HepG2 (cell line): ENCODE measurements at regions not wholly inside any gene's neighbourhood (a gene's known extent, or its start where the extent isn't known, plus 50 kb on each side); places are given as distances from the start of the nearest gene placed in this dataset.

Source experiments
- FOXA3 ChIP-seq: IDR thresholded peaks from 2 replicates; pipeline ENCODE4 v1.6.1; 2016; ENCODE audit warnings: missing genetic modification reagents, missing compliant biosample characterization
- JUND ChIP-seq: sonication (generic); formaldehyde crosslinking; IDR thresholded peaks from 2 replicates; pipeline ENCODE4 v1.8.0; 2022; ENCODE audit warnings: mild to moderate bottlenecking, missing genetic modification reagents
- KLF13 ChIP-seq: sonication (generic); formaldehyde crosslinking; IDR thresholded peaks from 2 replicates; pipeline ENCODE4 v1.4.0; 2020; ENCODE audit warnings: mild to moderate bottlenecking, missing genetic modification reagents
- NBN ChIP-seq: fragments of 450-650 bp; conservative IDR thresholded peaks from 2 replicates; pipeline ENCODE4 v1.6.1; 2017
- TF ChIP-seq, protein P1 (sequence below): IDR thresholded peaks from 2 replicates; pipeline ENCODE4 v1.6.1; 2012; ENCODE audit warnings: low read length, improper control_type of control experiment
- TF ChIP-seq, protein P2 (sequence below): sonication (generic); formaldehyde crosslinking; IDR thresholded peaks from 2 replicates; pipeline ENCODE4 v1.8.1; 2023; ENCODE audit warnings: mild to moderate bottlenecking, inconsistent platforms, moderate library complexity, missing genetic modification reagents, borderline replicate concordance

DNA sequence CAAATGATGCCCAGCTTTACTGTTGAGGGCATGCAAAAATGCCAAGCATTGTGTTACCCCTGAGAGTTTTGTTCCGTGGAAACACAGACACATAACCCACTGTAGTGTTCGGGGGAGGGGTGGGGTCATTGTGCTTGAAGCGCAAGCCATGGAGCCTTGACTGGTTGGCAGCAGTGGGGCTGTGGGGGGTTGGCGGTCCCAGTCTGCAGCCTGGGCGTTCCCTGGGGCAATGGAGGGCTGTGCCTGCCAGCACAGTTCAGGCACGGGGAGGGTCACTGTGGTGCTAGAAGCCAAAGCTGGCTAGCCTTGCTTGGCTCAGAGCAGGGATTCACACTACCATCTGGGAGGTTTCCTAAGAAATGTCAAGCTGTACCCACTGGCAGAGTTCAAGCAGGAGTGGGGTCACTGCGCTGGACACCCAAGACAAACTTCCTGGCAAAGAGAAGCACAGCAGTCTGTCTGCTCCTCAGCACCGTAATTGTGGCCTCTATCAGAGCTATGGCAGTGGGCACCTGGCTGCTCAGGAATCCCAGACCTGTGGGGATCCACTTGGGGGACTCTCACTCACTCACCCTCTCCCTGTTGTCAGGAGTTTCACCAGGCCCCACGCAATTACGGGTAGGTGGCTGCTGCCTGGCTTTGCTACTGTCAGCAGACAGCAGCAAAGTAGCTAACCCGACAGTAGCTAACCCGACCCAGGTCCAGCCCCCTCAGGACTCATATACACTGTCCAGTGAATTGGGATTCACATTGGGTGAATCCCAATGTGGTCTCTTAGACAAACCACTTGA is 292.4 kb downstream of the ZWINT start:
- no peak for TF ChIP-seq KLF13 (CRISPR knock-in tag)
- TF ChIP-seq, protein P1, sequence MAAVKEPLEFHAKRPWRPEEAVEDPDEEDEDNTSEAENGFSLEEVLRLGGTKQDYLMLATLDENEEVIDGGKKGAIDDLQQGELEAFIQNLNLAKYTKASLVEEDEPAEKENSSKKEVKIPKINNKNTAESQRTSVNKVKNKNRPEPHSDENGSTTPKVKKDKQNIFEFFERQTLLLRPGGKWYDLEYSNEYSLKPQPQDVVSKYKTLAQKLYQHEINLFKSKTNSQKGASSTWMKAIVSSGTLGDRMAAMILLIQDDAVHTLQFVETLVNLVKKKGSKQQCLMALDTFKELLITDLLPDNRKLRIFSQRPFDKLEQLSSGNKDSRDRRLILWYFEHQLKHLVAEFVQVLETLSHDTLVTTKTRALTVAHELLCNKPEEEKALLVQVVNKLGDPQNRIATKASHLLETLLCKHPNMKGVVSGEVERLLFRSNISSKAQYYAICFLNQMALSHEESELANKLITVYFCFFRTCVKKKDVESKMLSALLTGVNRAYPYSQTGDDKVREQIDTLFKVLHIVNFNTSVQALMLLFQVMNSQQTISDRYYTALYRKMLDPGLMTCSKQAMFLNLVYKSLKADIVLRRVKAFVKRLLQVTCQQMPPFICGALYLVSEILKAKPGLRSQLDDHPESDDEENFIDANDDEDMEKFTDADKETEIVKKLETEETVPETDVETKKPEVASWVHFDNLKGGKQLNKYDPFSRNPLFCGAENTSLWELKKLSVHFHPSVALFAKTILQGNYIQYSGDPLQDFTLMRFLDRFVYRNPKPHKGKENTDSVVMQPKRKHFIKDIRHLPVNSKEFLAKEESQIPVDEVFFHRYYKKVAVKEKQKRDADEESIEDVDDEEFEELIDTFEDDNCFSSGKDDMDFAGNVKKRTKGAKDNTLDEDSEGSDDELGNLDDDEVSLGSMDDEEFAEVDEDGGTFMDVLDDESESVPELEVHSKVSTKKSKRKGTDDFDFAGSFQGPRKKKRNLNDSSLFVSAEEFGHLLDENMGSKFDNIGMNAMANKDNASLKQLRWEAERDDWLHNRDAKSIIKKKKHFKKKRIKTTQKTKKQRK, result no peak
- no peak for TF ChIP-seq FOXA3 (CRISPR knock-in tag)
- TF ChIP-seq NBN, result no peak
- TF ChIP-seq, protein P2, sequence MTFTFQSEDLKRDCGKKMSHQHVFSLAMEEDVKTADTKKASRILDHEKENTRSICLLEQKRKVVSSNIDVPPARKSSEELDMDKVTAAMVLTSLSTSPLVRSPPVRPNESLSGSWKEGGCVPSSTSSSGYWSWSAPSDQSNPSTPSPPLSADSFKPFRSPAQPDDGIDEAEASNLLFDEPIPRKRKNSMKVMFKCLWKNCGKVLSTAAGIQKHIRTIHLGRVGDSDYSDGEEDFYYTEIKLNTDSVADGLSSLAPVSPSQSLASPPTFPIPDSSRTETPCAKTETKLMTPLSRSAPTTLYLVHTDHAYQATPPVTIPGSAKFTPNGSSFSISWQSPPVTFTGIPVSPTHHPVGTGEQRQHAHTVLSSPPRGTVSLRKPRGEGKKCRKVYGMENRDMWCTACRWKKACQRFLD (CRISPR knock-in tag), result no peak
- no peak for TF ChIP-seq JUND (CRISPR knock-in tag)
